Astrocyte of the cerebellum (primary cell): ENCODE measurements at regions not wholly inside any gene's neighbourhood (a gene's known extent, or its start where the extent isn't known, plus 50 kb on each side); places are given as distances from the start of the nearest gene placed in this dataset.

ENCODE experiments used
- DNase-seq: peaks from one replicate; pipeline ENCODE4 v3.0.0-alpha.2; 2011; ENCODE audit warnings: low read depth
- H3K4me3 ChIP-seq: 2 replicates; pipeline ENCODE4 v1.5.1; 2011; ENCODE audit warnings: mild to moderate bottlenecking, low read depth, low read length, moderate library complexity
- CTCF ChIP-seq: IDR thresholded peaks from 2 replicates; pipeline ENCODE4 v1.5.1; 2012; ENCODE audit warnings: low read length, low read depth, moderate library complexity, mild to moderate bottlenecking; ENCODE audit errors: missing control alignments
- in situ Hi-C: cut with HindIII; loops from 2 replicates; pipeline ENCODE4 v1.10.0; 2017; ENCODE audit warnings: low sequenced_read_pairs

DNA sequence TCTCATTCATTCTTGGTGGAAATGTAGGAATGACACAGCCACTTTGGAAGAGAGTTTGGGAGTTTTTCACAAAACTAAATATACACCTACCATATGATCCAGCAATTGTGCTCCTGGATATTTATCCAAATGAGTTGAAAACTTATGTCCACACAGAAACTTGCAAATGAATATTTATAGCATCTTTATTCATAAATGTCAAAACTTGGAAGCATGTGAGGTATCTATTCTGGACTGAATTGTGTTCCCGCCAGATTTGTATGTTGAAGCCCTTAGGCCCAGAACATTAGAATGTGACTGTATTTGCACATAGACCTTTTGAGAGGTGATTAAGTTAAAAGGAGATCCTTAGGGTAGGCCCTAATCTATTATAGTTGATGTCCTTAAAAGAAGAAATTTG is 409.4 kb upstream of the SYT4 start:
- H3K4me3 ChIP-seq = no peak overlapping the region
- in situ Hi-C loops = no loop called here
- TF ChIP-seq CTCF = no peak
- DNase-seq = no peak

DNA sequence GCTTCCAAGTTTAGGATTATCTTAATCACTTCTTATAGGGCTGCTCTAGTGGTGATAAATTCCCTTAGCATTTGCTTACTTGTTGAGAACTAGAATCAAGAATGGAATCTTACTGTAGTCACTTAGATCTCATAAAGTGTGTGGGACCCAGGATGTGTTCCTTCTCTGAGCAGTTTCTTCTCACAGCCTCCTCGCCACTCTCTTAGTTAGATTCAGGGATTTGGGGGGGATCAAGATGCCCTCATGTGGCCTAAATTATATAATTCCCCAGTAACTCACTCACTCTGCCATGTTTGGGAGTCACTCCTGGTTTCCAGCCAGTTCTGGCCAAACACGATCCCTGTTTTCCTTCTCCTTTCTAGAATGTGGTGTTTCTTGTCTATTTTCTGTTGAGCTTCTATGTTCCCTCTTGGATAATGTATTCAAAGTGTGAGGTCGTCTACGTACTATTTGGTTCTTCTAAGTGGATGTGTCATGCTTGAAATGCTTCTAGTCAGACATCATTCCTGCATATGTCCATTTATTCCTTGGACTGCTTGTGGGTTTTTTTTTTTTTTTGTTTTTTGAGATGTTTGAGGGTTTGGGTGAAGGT is 414.9 kb upstream of the SYT4 start:
- peak; percentile 27 for DNase-seq
- no peak for TF ChIP-seq CTCF
- H3K4me3 ChIP-seq = no peak overlapping the region
- in situ Hi-C loops = no loop called here

GRCh38 chr18:43702399-43702798 is 425.1 kb upstream of the SYT4 start:
- DNase-seq = no peak
- in situ Hi-C loops = no loop called here
- TF ChIP-seq CTCF = no peak
- H3K4me3 ChIP-seq = no peak overlapping the region

GRCh38 chr18:43703050-43703449 is 425.8 kb upstream of the SYT4 start:
- no peak overlapping the region for H3K4me3 ChIP-seq
- TF ChIP-seq CTCF = no peak
- in situ Hi-C loops = no loop called here
- DNase-seq = no peak

DNA sequence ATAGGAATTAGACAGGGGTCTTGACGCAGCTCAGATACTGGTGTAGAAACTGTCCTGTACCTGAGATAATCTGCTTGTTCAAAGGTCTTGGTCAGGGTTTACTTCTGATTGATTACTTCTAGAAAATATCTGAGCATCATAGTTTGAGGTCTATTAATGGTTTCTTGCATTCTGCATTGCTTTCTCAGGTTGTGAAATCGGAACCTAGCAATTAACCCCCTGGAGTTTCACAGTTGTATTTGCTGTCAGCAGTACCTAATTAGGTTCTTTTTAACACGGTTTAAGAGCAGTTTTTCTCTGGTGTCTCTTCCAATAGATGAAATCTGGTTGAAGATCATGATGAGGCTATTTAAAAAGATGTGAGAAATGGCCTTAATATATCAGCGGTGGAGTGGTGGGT is 428.6 kb upstream of the SYT4 start:
- no peak overlapping the region for H3K4me3 ChIP-seq
- no peak for TF ChIP-seq CTCF
- in situ Hi-C loops = no loop called here

DNA sequence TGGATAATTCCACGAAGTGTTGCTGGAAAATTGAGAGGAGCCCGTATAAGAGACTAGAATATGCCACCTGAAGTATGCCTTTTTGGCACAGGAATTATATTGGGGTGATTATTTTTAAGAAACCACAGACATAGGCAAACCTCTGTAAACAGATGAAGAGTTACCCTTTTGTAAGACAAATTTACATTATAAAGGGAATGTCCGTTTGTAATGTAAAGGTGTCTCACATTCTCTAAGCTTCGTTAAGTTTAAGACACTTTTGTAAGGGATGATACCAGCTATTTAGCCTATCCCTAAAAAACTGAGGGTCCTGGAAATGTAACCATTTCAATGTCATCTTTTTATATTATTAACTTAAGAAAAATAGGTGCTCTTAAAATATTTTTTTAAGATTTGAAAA is 432.8 kb upstream of the SYT4 start:
- in situ Hi-C loops = no loop called here
- TF ChIP-seq CTCF = no peak
- H3K4me3 ChIP-seq = no peak overlapping the region
- DNase-seq = no peak

More for the DNA sequence above, 428.6 kb upstream of the SYT4 start:
- no peak for DNase-seq
